ENCODE measurements at regions not wholly inside any gene's neighbourhood (a gene's known extent, or its start where the extent isn't known, plus 50 kb on each side); places are given as distances from the start of the nearest gene placed in this dataset.

DNA sequence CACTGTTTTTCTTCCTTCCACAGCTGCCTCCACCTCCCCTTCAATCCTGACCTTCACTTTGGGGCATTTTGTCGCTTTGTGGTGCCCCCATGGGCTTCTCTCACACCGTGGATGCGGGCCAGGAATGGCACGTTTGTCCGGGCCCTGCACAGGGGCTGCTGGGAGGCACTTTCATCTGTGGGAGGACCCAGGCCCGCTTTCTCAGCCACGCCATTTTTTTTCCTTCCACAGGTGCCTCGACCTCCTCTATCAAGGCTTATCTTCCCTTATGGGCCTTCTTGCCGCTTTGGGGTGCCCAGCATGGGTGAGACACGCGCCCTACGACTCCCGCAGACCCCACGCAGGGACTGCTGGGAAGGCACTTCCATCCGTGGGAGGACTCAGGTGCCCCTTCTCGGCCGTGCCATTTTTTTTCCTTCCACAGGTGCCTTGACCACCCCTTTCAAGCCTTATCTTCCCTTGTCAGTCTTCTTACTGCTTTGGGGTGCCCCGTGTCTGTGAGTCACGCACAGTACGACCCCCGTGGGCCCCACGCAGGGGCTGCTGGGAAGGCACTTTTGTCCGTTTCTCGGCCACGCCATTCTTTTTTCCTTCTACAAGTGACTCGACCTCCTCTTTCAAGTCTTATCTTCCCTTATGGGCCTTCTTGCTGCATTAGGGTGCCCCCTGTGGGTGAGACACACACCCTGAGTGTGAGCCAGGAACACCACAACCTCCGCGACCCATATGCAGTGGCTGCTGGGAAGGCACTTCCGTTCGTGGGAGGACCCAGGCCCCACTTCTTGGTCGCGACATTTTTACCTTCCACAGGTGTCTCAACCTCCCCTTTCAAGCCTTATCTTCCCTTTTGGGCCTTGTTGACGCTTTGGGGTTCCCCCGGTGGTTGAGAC is 270.7 kb downstream of the ALG10 start:
- ChIA-PET POLR2A (no interaction called here), CTCF (no interaction called here)
- no peak overlapping the region for H3K27ac ChIP-seq (ENCODE audit: low read depth in 2 of 2, low read length in 1 of 2)

DNA sequence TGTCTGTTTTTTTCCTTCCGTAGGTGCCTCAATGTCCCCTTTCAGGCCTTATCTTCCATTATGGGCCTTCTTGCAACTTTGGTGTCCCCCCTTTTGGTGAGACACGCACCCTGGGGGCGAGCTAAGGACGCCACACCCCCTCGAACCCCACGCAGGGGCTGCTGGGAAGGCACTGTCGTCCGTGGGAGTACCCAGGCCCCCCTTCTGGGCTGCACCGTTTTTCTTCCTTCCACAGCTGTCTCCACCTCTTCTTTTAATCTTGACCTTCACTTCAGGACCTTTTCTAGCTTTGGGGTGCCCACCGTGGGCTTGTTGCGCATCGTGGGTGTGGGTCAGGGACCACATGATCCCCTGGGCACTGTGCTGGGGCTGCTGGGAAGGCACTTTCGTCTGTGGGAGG is 271.8 kb downstream of the ALG10 start:
- no peak for DNase-seq
- H3K36me3 ChIP-seq (replicated peaks in 1 of 2; ENCODE audit: control insufficient read depth in 1 of 2, insufficient read depth in 2 of 2, low read length in 1 of 2): no peaks in the 10 kb centered on the region
- CTCF ChIA-PET: no interaction called here
- no peak overlapping the region for H3K9ac ChIP-seq
- no peak overlapping the region for H3K4me2 ChIP-seq
- H3K79me2 ChIP-seq (ENCODE audit: insufficient read depth): no peaks in the 10 kb centered on the region
- H3K27me3 ChIP-seq (ENCODE audit: insufficient read depth): peaks cover 76% of the 10 kb centered on the region
- H3K4me1 ChIP-seq (ENCODE audit: control insufficient read depth in 1 of 2, insufficient read depth in 2 of 2, low read depth in 1 of 2, low read length in 1 of 2): no peaks in the 10 kb centered on the region
- H2AFZ ChIP-seq (ENCODE audit: low read depth): no peak overlapping the region
- H3K27ac ChIP-seq (ENCODE audit: low read depth in 2 of 2, low read length in 1 of 2): no peak overlapping the region
- no peaks in the 10 kb centered on the region for H3K9me2 ChIP-seq
- no peaks in the 10 kb centered on the region for H3K9me3 ChIP-seq
- TF ChIP-seq TAF1 (IDR thresholded peaks at IDR 0.05; ENCODE audit: borderline replicate concordance, low read depth, low read length) (no peak), RFX5 (IDR thresholded peaks at IDR 0.05; ENCODE audit: low read length) (no peak), YY1 (IDR thresholded peaks at IDR 0.05; ENCODE audit: low read depth) (no peak), RCOR1 (IDR thresholded peaks at IDR 0.05; ENCODE audit: low read length) (no peak), NFIC (IDR thresholded peaks at IDR 0.05; ENCODE audit: borderline replicate concordance) (no peak)
- TF ChIP-seq, protein P1, sequence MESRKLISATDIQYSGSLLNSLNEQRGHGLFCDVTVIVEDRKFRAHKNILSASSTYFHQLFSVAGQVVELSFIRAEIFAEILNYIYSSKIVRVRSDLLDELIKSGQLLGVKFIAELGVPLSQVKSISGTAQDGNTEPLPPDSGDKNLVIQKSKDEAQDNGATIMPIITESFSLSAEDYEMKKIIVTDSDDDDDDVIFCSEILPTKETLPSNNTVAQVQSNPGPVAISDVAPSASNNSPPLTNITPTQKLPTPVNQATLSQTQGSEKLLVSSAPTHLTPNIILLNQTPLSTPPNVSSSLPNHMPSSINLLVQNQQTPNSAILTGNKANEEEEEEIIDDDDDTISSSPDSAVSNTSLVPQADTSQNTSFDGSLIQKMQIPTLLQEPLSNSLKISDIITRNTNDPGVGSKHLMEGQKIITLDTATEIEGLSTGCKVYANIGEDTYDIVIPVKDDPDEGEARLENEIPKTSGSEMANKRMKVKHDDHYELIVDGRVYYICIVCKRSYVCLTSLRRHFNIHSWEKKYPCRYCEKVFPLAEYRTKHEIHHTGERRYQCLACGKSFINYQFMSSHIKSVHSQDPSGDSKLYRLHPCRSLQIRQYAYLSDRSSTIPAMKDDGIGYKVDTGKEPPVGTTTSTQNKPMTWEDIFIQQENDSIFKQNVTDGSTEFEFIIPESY (IDR thresholded peaks at IDR 0.05; ENCODE audit: borderline replicate concordance, low read depth): no peak
- POLR2A ChIA-PET: no interaction called here
- H3F3A ChIP-seq (replicated peaks; ENCODE audit: insufficient read depth): no peaks in the 10 kb centered on the region
- H3K4me3 ChIP-seq (ENCODE audit: low read depth in 2 of 2, low read length in 1 of 2): no peak overlapping the region
- no peaks in the 10 kb centered on the region for H4K20me1 ChIP-seq (ENCODE audit: insufficient read depth)
- 6% methylated on average over 13 of the region's 13 CpGs for WGBS (ENCODE audit: low lambda C conversion rate)

More for the DNA sequence above, 270.7 kb downstream of the ALG10 start:
- Histone ChIP-seq H3K4me1 (ENCODE audit: control insufficient read depth in 1 of 2, insufficient read depth in 2 of 2, low read depth in 1 of 2, low read length in 1 of 2) (no peaks in the 10 kb centered on the region), H3K27me3 (ENCODE audit: insufficient read depth) (peaks cover 65% of the 10 kb centered on the region), H3F3A (replicated peaks; ENCODE audit: insufficient read depth) (no peaks in the 10 kb centered on the region), H3K4me3 (ENCODE audit: low read depth in 2 of 2, low read length in 1 of 2) (no peak overlapping the region), H2AFZ (ENCODE audit: low read depth) (no peak overlapping the region), H3K36me3 (replicated peaks in 1 of 2; ENCODE audit: control insufficient read depth in 1 of 2, insufficient read depth in 2 of 2, low read length in 1 of 2) (no peaks in the 10 kb centered on the region), H3K4me2 (no peak overlapping the region), H3K9me3 (no peaks in the 10 kb centered on the region), H3K9ac (no peak overlapping the region), H3K9me2 (no peaks in the 10 kb centered on the region), H4K20me1 (ENCODE audit: insufficient read depth) (no peaks in the 10 kb centered on the region), H3K79me2 (ENCODE audit: insufficient read depth) (no peaks in the 10 kb centered on the region)
- DNase-seq: no peak
- WGBS (ENCODE audit: low lambda C conversion rate): 29% methylated on average over 34 of the region's 34 CpGs
- TF ChIP-seq, protein P2, sequence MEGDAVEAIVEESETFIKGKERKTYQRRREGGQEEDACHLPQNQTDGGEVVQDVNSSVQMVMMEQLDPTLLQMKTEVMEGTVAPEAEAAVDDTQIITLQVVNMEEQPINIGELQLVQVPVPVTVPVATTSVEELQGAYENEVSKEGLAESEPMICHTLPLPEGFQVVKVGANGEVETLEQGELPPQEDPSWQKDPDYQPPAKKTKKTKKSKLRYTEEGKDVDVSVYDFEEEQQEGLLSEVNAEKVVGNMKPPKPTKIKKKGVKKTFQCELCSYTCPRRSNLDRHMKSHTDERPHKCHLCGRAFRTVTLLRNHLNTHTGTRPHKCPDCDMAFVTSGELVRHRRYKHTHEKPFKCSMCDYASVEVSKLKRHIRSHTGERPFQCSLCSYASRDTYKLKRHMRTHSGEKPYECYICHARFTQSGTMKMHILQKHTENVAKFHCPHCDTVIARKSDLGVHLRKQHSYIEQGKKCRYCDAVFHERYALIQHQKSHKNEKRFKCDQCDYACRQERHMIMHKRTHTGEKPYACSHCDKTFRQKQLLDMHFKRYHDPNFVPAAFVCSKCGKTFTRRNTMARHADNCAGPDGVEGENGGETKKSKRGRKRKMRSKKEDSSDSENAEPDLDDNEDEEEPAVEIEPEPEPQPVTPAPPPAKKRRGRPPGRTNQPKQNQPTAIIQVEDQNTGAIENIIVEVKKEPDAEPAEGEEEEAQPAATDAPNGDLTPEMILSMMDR (IDR thresholded peaks at IDR 0.05): peak; percentile 34; the same call in 1 of the 2 replicates
- TF ChIP-seq IRF3 (IDR thresholded peaks at IDR 0.05; ENCODE audit: low read depth, low read length): no peak
